Endodermal cell (in vitro differentiated cells): ENCODE measurements at regions not wholly inside any gene's neighbourhood (a gene's known extent, or its start where the extent isn't known, plus 50 kb on each side); places are given as distances from the start of the nearest gene placed in this dataset.

Source experiments
- DNase-seq: peaks from one replicate; pipeline ENCODE4 v3.0.0-alpha.2; 2017
- H3K27ac ChIP-seq: 2 replicates; pipeline ENCODE4 v1.5.1; 2013; ENCODE audit warnings: mild to moderate bottlenecking, low read depth, low read length, moderate library complexity
- H3K27me3 ChIP-seq: 2 replicates; pipeline ENCODE4 v1.6.1; 2013; ENCODE audit warnings: mild to moderate bottlenecking, low read length, moderate library complexity; ENCODE audit not compliant: insufficient read depth, control insufficient read depth, poor library complexity, severe bottlenecking
- H3K36me3 ChIP-seq: 2 replicates; pipeline ENCODE4 v1.7.0; 2013; ENCODE audit warnings: mild to moderate bottlenecking, low read length, moderate library complexity; ENCODE audit not compliant: control insufficient read depth, insufficient read depth
- H3K4me1 ChIP-seq: one replicate; pipeline ENCODE4 v1.7.0; 2013; ENCODE audit warnings: low read length; ENCODE audit not compliant: control insufficient read depth, insufficient read depth
- H3K4me3 ChIP-seq: 2 replicates; pipeline ENCODE4 v1.5.1; 2013; ENCODE audit warnings: mild to moderate bottlenecking, low read length, moderate library complexity
- H3K9ac ChIP-seq: 2 replicates; pipeline ENCODE4 v1.6.1; 2013; ENCODE audit warnings: mild to moderate bottlenecking, low read length, moderate library complexity; ENCODE audit not compliant: poor library complexity, severe bottlenecking; ENCODE audit errors: extremely low read depth
- H3K9me3 ChIP-seq: 2 replicates; pipeline ENCODE4 v1.6.1; 2013; ENCODE audit warnings: mild to moderate bottlenecking, low read length, moderate library complexity; ENCODE audit not compliant: control insufficient read depth
- H3K27ac Mint-ChIP-seq: 2 replicates; pipeline ENCODE4 v1.8.0; 2020; ENCODE audit warnings: mixed read lengths
- H3K27me3 Mint-ChIP-seq: 2 replicates; pipeline ENCODE4 v1.8.0; 2021; ENCODE audit warnings: mild to moderate bottlenecking, mixed read lengths; ENCODE audit not compliant: insufficient read depth
- H3K36me3 Mint-ChIP-seq: 2 replicates; pipeline ENCODE4 v1.8.0; 2020; ENCODE audit warnings: low read depth, mixed read lengths
- H3K4me1 Mint-ChIP-seq: 2 replicates; pipeline ENCODE4 v1.8.0; 2020; ENCODE audit warnings: mixed read lengths
- H3K4me3 Mint-ChIP-seq: 2 replicates; pipeline ENCODE4 v1.8.0; 2020; ENCODE audit warnings: mild to moderate bottlenecking, moderate library complexity, mixed read lengths
- H3K9me3 Mint-ChIP-seq: 2 replicates; pipeline ENCODE4 v1.8.0; 2020; ENCODE audit warnings: mild to moderate bottlenecking, mixed read lengths
- WGBS, 2 experiments: methylation state at CpG; one replicate each; pipeline versions ENCODE4 v1.1.5 to v1.1.7; 2013; ENCODE audit warnings: missing lambda C conversion rate in 2 of 2, mixed read lengths in 1 of 2; ENCODE audit not compliant: insufficient coverage in 1 of 2, insufficient read length in 1 of 2; 5-methylcytosine and 5-hydroxymethylcytosine counted together
- TF ChIP-seq, protein P1 (sequence below): fragments of 200-600 bp; sonication (generic); conservative IDR thresholded peaks from 2 replicates; pipeline ENCODE4 v1.5.0; 2021; ENCODE audit warnings: antibody characterized with exemption, mild to moderate bottlenecking

DNA sequence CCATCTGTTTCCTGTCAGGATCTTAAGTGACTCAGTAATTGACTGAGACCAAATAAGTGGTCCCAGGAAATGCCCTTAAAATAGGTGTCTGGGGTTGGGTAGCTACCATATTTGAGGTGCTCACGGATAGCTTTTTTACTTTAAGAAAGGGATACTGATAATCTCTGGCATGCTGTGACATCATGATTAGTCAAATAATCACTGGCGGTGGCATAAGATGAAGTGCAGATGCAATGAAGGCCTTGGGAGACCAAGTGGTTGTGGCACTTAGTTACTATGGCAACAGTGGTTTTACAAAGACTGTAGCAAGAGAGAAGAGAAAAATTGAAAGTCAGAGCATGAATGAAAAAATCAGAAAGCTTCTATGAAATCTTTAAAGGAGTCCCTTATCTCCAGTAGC lies 114.5 kb upstream of the SLIT2 start:
- Mint-ChIP-seq H3K9me3 (peaks cover under 1% of the 10 kb centered on the region), H3K36me3 (no peaks in the 10 kb centered on the region), H3K4me1 (no peaks in the 10 kb centered on the region), H3K27me3 (peaks cover 5% of the 10 kb centered on the region), H3K4me3 (no peak overlapping the region), H3K27ac (no peak overlapping the region)
- TF ChIP-seq, protein P1, sequence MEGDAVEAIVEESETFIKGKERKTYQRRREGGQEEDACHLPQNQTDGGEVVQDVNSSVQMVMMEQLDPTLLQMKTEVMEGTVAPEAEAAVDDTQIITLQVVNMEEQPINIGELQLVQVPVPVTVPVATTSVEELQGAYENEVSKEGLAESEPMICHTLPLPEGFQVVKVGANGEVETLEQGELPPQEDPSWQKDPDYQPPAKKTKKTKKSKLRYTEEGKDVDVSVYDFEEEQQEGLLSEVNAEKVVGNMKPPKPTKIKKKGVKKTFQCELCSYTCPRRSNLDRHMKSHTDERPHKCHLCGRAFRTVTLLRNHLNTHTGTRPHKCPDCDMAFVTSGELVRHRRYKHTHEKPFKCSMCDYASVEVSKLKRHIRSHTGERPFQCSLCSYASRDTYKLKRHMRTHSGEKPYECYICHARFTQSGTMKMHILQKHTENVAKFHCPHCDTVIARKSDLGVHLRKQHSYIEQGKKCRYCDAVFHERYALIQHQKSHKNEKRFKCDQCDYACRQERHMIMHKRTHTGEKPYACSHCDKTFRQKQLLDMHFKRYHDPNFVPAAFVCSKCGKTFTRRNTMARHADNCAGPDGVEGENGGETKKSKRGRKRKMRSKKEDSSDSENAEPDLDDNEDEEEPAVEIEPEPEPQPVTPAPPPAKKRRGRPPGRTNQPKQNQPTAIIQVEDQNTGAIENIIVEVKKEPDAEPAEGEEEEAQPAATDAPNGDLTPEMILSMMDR: no peak
- Histone ChIP-seq H3K9me3 (no peaks in the 10 kb centered on the region), H3K4me3 (no peak overlapping the region), H3K36me3 (no peaks in the 10 kb centered on the region), H3K9ac (no peak overlapping the region), H3K27ac (no peak overlapping the region), H3K4me1 (no peaks in the 10 kb centered on the region), H3K27me3 (no peaks in the 10 kb centered on the region)
- no peak for DNase-seq
- 87 to 96% methylated on average over 2 of the region's 2 CpGs for WGBS, 2 experiments

DNA sequence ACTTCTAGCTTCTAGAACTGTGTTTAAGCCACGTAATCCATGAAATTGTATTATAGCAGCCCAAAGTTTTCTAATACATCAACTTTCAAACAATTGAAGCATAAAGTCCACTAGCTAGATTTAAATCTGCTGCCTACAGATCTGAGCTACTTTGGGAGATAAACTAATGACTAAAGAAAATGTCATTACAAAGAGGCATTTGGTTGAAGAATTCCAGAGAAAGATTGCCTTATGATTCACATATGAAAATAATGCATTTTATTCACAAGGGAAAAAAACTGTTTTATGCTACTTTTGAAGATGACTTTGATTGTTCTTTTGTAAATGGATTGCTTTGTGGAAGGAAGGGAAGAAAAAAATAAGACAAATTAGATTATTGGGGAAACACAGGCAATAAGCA lies 124.1 kb upstream of the SLIT2 start:
- Histone ChIP-seq H3K9me3 (no peaks in the 10 kb centered on the region), H3K9ac (no peak overlapping the region), H3K36me3 (no peaks in the 10 kb centered on the region), H3K4me3 (no peak overlapping the region), H3K27ac (no peak overlapping the region), H3K27me3 (peaks cover 31% of the 10 kb centered on the region), H3K4me1 (no peaks in the 10 kb centered on the region)
- TF ChIP-seq, protein P1: no peak
- Mint-ChIP-seq H3K4me1 (no peaks in the 10 kb centered on the region), H3K27me3 (peaks cover 11% of the 10 kb centered on the region), H3K27ac (no peak overlapping the region), H3K36me3 (no peaks in the 10 kb centered on the region), H3K4me3 (no peak overlapping the region), H3K9me3 (no peaks in the 10 kb centered on the region)
- DNase-seq: no peak
- WGBS, 2 experiments: 100% methylated on average over 1 of the region's 1 CpG

DNA sequence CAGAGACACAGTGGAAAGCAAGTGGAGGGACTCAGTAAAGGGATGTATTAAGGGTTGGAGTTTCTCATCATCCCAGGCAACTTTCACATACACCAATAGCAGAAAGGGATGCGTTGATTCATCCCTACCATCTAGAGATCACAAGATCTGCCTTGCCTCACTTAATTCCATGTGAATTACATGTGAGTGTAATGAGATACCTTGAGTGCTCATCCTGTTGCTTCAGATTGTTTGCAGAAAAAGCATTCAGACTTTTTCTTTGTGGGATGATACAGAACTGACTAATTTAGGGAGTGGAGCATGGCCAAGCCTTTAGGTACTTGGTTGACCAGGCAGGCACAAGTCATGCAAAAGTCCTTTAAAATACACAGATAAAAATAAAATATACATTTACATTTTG lies 124.8 kb upstream of the SLIT2 start:
- no peaks in the 10 kb centered on the region for H3K9me3 Mint-ChIP-seq
- Histone ChIP-seq H3K36me3 (no peaks in the 10 kb centered on the region), H3K27me3 (peaks cover 39% of the 10 kb centered on the region), H3K9ac (no peak overlapping the region), H3K4me1 (no peaks in the 10 kb centered on the region), H3K4me3 (no peak overlapping the region), H3K27ac (no peak overlapping the region), H3K9me3 (no peaks in the 10 kb centered on the region)
- H3K27ac Mint-ChIP-seq: no peak overlapping the region
- no peak for DNase-seq
- TF ChIP-seq, protein P1: no peak
- WGBS, 2 experiments: 100% methylated on average over 1 of the region's 1 CpG; no CpG with 5 or more reads in 1 of the 2 experiments
- H3K27me3 Mint-ChIP-seq: peaks cover 17% of the 10 kb centered on the region
- no peaks in the 10 kb centered on the region for H3K4me1 Mint-ChIP-seq
- H3K4me3 Mint-ChIP-seq: no peak overlapping the region
- H3K36me3 Mint-ChIP-seq: no peaks in the 10 kb centered on the region
